HFFc6 (cell line): ENCODE measurements at regions not wholly inside any gene's neighbourhood (a gene's known extent, or its start where the extent isn't known, plus 50 kb on each side); places are given as distances from the start of the nearest gene placed in this dataset.

ENCODE experiments used
- DNase-seq: peaks from one replicate; pipeline ENCODE4 v3.0.0-alpha.2; 2018
- H3K27ac Mint-ChIP-seq: 2 replicates; pipeline ENCODE4 v1.8.0; 2020; ENCODE audit warnings: mild to moderate bottlenecking, mixed read lengths
- H3K27me3 Mint-ChIP-seq: 2 replicates; pipeline ENCODE4 v1.8.0; 2021; ENCODE audit warnings: mild to moderate bottlenecking, moderate library complexity, mixed read lengths; ENCODE audit not compliant: insufficient read depth
- H3K36me3 Mint-ChIP-seq: 2 replicates; pipeline ENCODE4 v1.8.0; 2021; ENCODE audit warnings: low read depth, mixed read lengths
- H3K4me1 Mint-ChIP-seq: 2 replicates; pipeline ENCODE4 v1.8.0; 2020; ENCODE audit warnings: low read depth, mixed read lengths
- H3K4me3 Mint-ChIP-seq: 2 replicates; pipeline ENCODE4 v1.8.0; 2020; ENCODE audit warnings: mild to moderate bottlenecking, moderate library complexity, mixed read lengths
- H3K9me3 Mint-ChIP-seq: 2 replicates; pipeline ENCODE4 v1.8.0; 2020; ENCODE audit warnings: mild to moderate bottlenecking, mixed read lengths
- CTCF ChIP-seq: fragments of 200-600 bp; sonication (generic); IDR thresholded peaks from 2 replicates; pipeline ENCODE4 v1.5.0; 2021; ENCODE audit warnings: antibody characterized with exemption, mild to moderate bottlenecking

GRCh38 chr11:134784568-134784967 is 372.5 kb upstream of the B3GAT1 start:
- DNase-seq, result no peak
- no peak for TF ChIP-seq CTCF
- H3K9me3 Mint-ChIP-seq, result peaks cover 83% of the 10 kb centered on the region
- H3K36me3 Mint-ChIP-seq, result no peaks in the 10 kb centered on the region
- no peak overlapping the region for H3K4me3 Mint-ChIP-seq
- no peaks in the 10 kb centered on the region for H3K27me3 Mint-ChIP-seq
- no peak overlapping the region for H3K27ac Mint-ChIP-seq
- no peaks in the 10 kb centered on the region for H3K4me1 Mint-ChIP-seq

DNA sequence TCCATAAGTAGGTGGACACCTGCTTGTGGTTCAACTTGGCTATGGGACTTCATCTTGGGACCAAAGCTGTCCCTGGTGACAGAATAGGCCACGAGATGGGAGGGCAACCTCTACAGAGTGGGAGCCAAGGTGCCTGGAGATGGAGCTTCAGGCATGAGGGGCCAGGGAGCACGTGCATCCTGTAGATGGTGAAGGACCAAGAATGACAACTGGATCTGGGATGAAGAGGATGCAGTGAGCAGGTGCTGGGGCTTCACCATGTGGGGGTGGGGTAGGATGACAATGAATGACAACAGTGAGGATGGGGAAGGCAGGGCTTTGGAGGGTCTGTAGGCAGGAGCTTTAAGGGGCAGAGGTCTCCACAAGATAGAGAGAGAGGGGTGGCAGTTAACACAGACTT is 372.0 kb upstream of the B3GAT1 start:
- no peak for DNase-seq
- Mint-ChIP-seq H3K4me1 (no peaks in the 10 kb centered on the region), H3K9me3 (peaks cover 82% of the 10 kb centered on the region), H3K4me3 (no peak overlapping the region), H3K36me3 (no peaks in the 10 kb centered on the region), H3K27me3 (no peaks in the 10 kb centered on the region), H3K27ac (no peak overlapping the region)
- no peak for TF ChIP-seq CTCF

GRCh38 chr11:134783234-134783633 is 371.2 kb upstream of the B3GAT1 start:
- no peaks in the 10 kb centered on the region for H3K27me3 Mint-ChIP-seq
- no peak overlapping the region for H3K4me3 Mint-ChIP-seq
- H3K4me1 Mint-ChIP-seq, result no peaks in the 10 kb centered on the region
- TF ChIP-seq CTCF, result no peak
- DNase-seq, result no peak
- H3K9me3 Mint-ChIP-seq, result peaks cover 76% of the 10 kb centered on the region
- no peaks in the 10 kb centered on the region for H3K36me3 Mint-ChIP-seq
- no peak overlapping the region for H3K27ac Mint-ChIP-seq

DNA sequence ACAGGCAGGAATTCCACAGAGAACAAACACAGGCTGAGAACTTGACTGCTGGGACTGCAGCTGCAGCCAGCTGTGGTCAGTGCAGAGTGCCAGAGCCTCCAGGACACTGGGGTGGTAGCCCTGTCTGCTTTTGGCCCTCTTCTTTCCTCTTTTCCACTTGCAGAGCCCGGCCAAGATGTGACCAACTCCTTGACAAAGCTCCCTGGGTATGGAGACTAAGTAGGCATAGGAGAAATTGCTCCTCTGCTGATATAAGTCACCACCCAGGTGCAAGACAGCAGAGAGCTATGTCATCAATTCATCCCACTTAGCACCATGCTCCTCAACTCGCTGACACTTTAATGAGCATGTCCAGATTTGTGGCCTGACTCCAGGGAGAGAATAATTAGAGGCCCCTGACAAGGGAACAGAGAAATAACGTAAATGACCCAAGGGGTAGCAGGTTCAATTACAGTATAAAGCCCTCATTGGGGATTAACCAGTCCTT is 369.4 kb upstream of the B3GAT1 start:
- H3K9me3 Mint-ChIP-seq, result peaks cover 67% of the 10 kb centered on the region
- DNase-seq, result no peak
- H3K36me3 Mint-ChIP-seq, result no peaks in the 10 kb centered on the region
- no peaks in the 10 kb centered on the region for H3K27me3 Mint-ChIP-seq
- TF ChIP-seq CTCF, result no peak
- H3K4me1 Mint-ChIP-seq, result no peaks in the 10 kb centered on the region
- H3K27ac Mint-ChIP-seq, result no peak overlapping the region
- H3K4me3 Mint-ChIP-seq, result no peak overlapping the region

GRCh38 chr11:134780486-134781147 is 368.6 kb upstream of the B3GAT1 start:
- no peaks in the 10 kb centered on the region for H3K27me3 Mint-ChIP-seq
- peaks cover 64% of the 10 kb centered on the region for H3K9me3 Mint-ChIP-seq
- DNase-seq, result no peak
- no peaks in the 10 kb centered on the region for H3K36me3 Mint-ChIP-seq
- no peak for TF ChIP-seq CTCF
- no peak overlapping the region for H3K27ac Mint-ChIP-seq
- no peak overlapping the region for H3K4me3 Mint-ChIP-seq
- no peaks in the 10 kb centered on the region for H3K4me1 Mint-ChIP-seq
